ENCODE measurements at regions not wholly inside any gene's neighbourhood (a gene's known extent, or its start where the extent isn't known, plus 50 kb on each side); places are given as distances from the start of the nearest gene placed in this dataset.

GRCh38 chr11:69398529-69399492 lies 82.7 kb upstream of the LINC01488 start:
- H3K4me1 Mint-ChIP-seq, result no peaks in the 10 kb centered on the region
- no peak overlapping the region for H3K27ac Mint-ChIP-seq
- H3K36me3 ChIP-seq (ENCODE audit: control insufficient read depth, insufficient read depth, low read length), result no peaks in the 10 kb centered on the region
- no peaks in the 10 kb centered on the region for H3K9me3 ChIP-seq (ENCODE audit: control insufficient read depth in 2 of 2, low read length in 2 of 2)
- H3K27ac ChIP-seq (ENCODE audit: insufficient read depth, low read length, poor library complexity, severe bottlenecking), result no peak overlapping the region
- ATAC-seq (ENCODE audit: low read depth in 2 of 2) (no peak), DNase-seq (no peak)
- H3K4me1 ChIP-seq (ENCODE audit: control insufficient read depth, insufficient read depth, low read length, poor library complexity, severe bottlenecking), result no peaks in the 10 kb centered on the region
- no peaks in the 10 kb centered on the region for H3K27me3 ChIP-seq (ENCODE audit: control insufficient read depth, insufficient read depth, low read length)
- H3K4me3 ChIP-seq (ENCODE audit: low read depth, low read length), result no peak overlapping the region
- H3K36me3 Mint-ChIP-seq, result no peaks in the 10 kb centered on the region
- no peak overlapping the region for H3K4me3 Mint-ChIP-seq
- H3K27me3 Mint-ChIP-seq, result no peaks in the 10 kb centered on the region
- peaks cover 0 to 9% (median 2%) of the 10 kb centered on the region in 7 donors for H3K9me3 Mint-ChIP-seq

- ATAC-seq (ENCODE audit: low read depth in 2 of 2) (no peak), DNase-seq (no peak)
- Histone ChIP-seq H3K4me3 (ENCODE audit: low read depth, low read length) (no peak overlapping the region), H3K27me3 (ENCODE audit: control insufficient read depth, insufficient read depth, low read length) (no peaks in the 10 kb centered on the region), H3K9me3 (ENCODE audit: control insufficient read depth in 2 of 2, low read length in 2 of 2) (no peaks in the 10 kb centered on the region), H3K36me3 (ENCODE audit: control insufficient read depth, insufficient read depth, low read length) (no peaks in the 10 kb centered on the region), H3K4me1 (ENCODE audit: control insufficient read depth, insufficient read depth, low read length, poor library complexity, severe bottlenecking) (no peaks in the 10 kb centered on the region), H3K27ac (ENCODE audit: insufficient read depth, low read length, poor library complexity, severe bottlenecking) (no peak overlapping the region)
- Mint-ChIP-seq H3K4me3 (no peak overlapping the region), H3K36me3 (no peaks in the 10 kb centered on the region), H3K4me1 (no peaks in the 10 kb centered on the region), H3K27me3 (no peaks in the 10 kb centered on the region), H3K9me3 (peaks cover 0 to 9% (median 2%) of the 10 kb centered on the region in 7 donors), H3K27ac (no peak overlapping the region)
Measured at GRCh38 chr11:69400140-69400539, 81.3 kb upstream of the LINC01488 start.

- Histone ChIP-seq H3K4me1 (ENCODE audit: control insufficient read depth, insufficient read depth, low read length, poor library complexity, severe bottlenecking) (no peaks in the 10 kb centered on the region), H3K36me3 (ENCODE audit: control insufficient read depth, insufficient read depth, low read length) (no peaks in the 10 kb centered on the region), H3K4me3 (ENCODE audit: low read depth, low read length) (no peak overlapping the region), H3K27me3 (ENCODE audit: control insufficient read depth, insufficient read depth, low read length) (no peaks in the 10 kb centered on the region), H3K27ac (ENCODE audit: insufficient read depth, low read length, poor library complexity, severe bottlenecking) (no peak overlapping the region), H3K9me3 (ENCODE audit: control insufficient read depth in 2 of 2, low read length in 2 of 2) (no peaks in the 10 kb centered on the region)
- no peak overlapping the region for H3K27ac Mint-ChIP-seq
- no peaks in the 10 kb centered on the region for H3K4me1 Mint-ChIP-seq
- DNase-seq, result no peak
- no peak for ATAC-seq (ENCODE audit: low read depth in 2 of 2)
- H3K9me3 Mint-ChIP-seq, result peaks cover 0 to 9% (median 2%) of the 10 kb centered on the region in 7 donors
- no peak overlapping the region for H3K4me3 Mint-ChIP-seq
- H3K27me3 Mint-ChIP-seq, result no peaks in the 10 kb centered on the region
- H3K36me3 Mint-ChIP-seq, result no peaks in the 10 kb centered on the region
Measured at GRCh38 chr11:69400771-69401590, 80.5 kb upstream of the LINC01488 start.

GRCh38 chr11:69401715-69402114 lies 79.7 kb upstream of the LINC01488 start:
- Histone ChIP-seq H3K27me3 (ENCODE audit: control insufficient read depth, insufficient read depth, low read length) (no peaks in the 10 kb centered on the region), H3K4me3 (ENCODE audit: low read depth, low read length) (no peak overlapping the region), H3K36me3 (ENCODE audit: control insufficient read depth, insufficient read depth, low read length) (no peaks in the 10 kb centered on the region), H3K27ac (ENCODE audit: insufficient read depth, low read length, poor library complexity, severe bottlenecking) (no peak overlapping the region), H3K9me3 (ENCODE audit: control insufficient read depth in 2 of 2, low read length in 2 of 2) (no peaks in the 10 kb centered on the region), H3K4me1 (ENCODE audit: control insufficient read depth, insufficient read depth, low read length, poor library complexity, severe bottlenecking) (no peaks in the 10 kb centered on the region)
- H3K27ac Mint-ChIP-seq, result peak overlapping the region in 1 of 3 donors; percentile 78
- DNase-seq (no peak), ATAC-seq (ENCODE audit: low read depth in 2 of 2) (no peak)
- H3K27me3 Mint-ChIP-seq, result no peaks in the 10 kb centered on the region
- no peaks in the 10 kb centered on the region for H3K36me3 Mint-ChIP-seq
- no peaks in the 10 kb centered on the region for H3K4me1 Mint-ChIP-seq
- no peak overlapping the region for H3K4me3 Mint-ChIP-seq
- peaks cover 0 to 9% (median 2%) of the 10 kb centered on the region in 7 donors for H3K9me3 Mint-ChIP-seq

- H3K4me3 Mint-ChIP-seq, result no peak overlapping the region
- DNase-seq (no peak), ATAC-seq (ENCODE audit: low read depth in 2 of 2) (no peak)
- no peaks in the 10 kb centered on the region for H3K36me3 Mint-ChIP-seq
- Histone ChIP-seq H3K4me3 (ENCODE audit: low read depth, low read length) (no peak overlapping the region), H3K36me3 (ENCODE audit: control insufficient read depth, insufficient read depth, low read length) (no peaks in the 10 kb centered on the region), H3K4me1 (ENCODE audit: control insufficient read depth, insufficient read depth, low read length, poor library complexity, severe bottlenecking) (no peaks in the 10 kb centered on the region), H3K27me3 (ENCODE audit: control insufficient read depth, insufficient read depth, low read length) (no peaks in the 10 kb centered on the region), H3K27ac (ENCODE audit: insufficient read depth, low read length, poor library complexity, severe bottlenecking) (no peak overlapping the region), H3K9me3 (ENCODE audit: control insufficient read depth in 2 of 2, low read length in 2 of 2) (no peaks in the 10 kb centered on the region)
- H3K27me3 Mint-ChIP-seq, result no peaks in the 10 kb centered on the region
- peaks cover 0 to 9% (median 2%) of the 10 kb centered on the region in 7 donors for H3K9me3 Mint-ChIP-seq
- peak overlapping the region in 1 of 3 donors; percentile 78 for H3K27ac Mint-ChIP-seq
- H3K4me1 Mint-ChIP-seq, result no peaks in the 10 kb centered on the region
Measured at GRCh38 chr11:69402251-69402887, 79.1 kb upstream of the LINC01488 start.

- Histone ChIP-seq H3K27ac (ENCODE audit: insufficient read depth, low read length, poor library complexity, severe bottlenecking) (no peak overlapping the region), H3K4me3 (ENCODE audit: low read depth, low read length) (no peak overlapping the region), H3K4me1 (ENCODE audit: control insufficient read depth, insufficient read depth, low read length, poor library complexity, severe bottlenecking) (no peaks in the 10 kb centered on the region), H3K9me3 (ENCODE audit: control insufficient read depth in 2 of 2, low read length in 2 of 2) (no peaks in the 10 kb centered on the region), H3K27me3 (ENCODE audit: control insufficient read depth, insufficient read depth, low read length) (no peaks in the 10 kb centered on the region), H3K36me3 (ENCODE audit: control insufficient read depth, insufficient read depth, low read length) (no peaks in the 10 kb centered on the region)
- Mint-ChIP-seq H3K36me3 (no peaks in the 10 kb centered on the region), H3K9me3 (peaks cover 0 to 9% (median 2%) of the 10 kb centered on the region in 7 donors), H3K27ac (no peak overlapping the region), H3K4me1 (no peaks in the 10 kb centered on the region), H3K27me3 (no peaks in the 10 kb centered on the region), H3K4me3 (no peak overlapping the region)
- ATAC-seq (ENCODE audit: low read depth in 2 of 2) (no peak), DNase-seq (no peak)
Measured at GRCh38 chr11:69403556-69404215, 77.8 kb upstream of the LINC01488 start.

GRCh38 chr11:69406060-69406459 lies 75.4 kb upstream of the LINC01488 start:
- no peaks in the 10 kb centered on the region for H3K9me3 ChIP-seq (ENCODE audit: control insufficient read depth in 2 of 2, low read length in 2 of 2)
- peaks cover 2% of the 10 kb centered on the region for H3K4me1 ChIP-seq (ENCODE audit: control insufficient read depth, insufficient read depth, low read length, poor library complexity, severe bottlenecking)
- H3K36me3 ChIP-seq (ENCODE audit: control insufficient read depth, insufficient read depth, low read length), result no peaks in the 10 kb centered on the region
- ATAC-seq (ENCODE audit: low read depth in 2 of 2), result no peak
- H3K27ac Mint-ChIP-seq, result no peak overlapping the region
- H3K4me3 Mint-ChIP-seq, result no peak overlapping the region
- peaks cover 0 to 9% (median 2%) of the 10 kb centered on the region in 7 donors for H3K9me3 Mint-ChIP-seq
- no peak overlapping the region for H3K27ac ChIP-seq (ENCODE audit: insufficient read depth, low read length, poor library complexity, severe bottlenecking)
- peaks cover 0 to 12% (median 2%) of the 10 kb centered on the region in 4 donors for H3K4me1 Mint-ChIP-seq
- no peak overlapping the region for H3K4me3 ChIP-seq (ENCODE audit: low read depth, low read length)
- H3K27me3 Mint-ChIP-seq, result peaks cover 4% of the 10 kb centered on the region
- DNase-seq, result no peak
- no peaks in the 10 kb centered on the region for H3K36me3 Mint-ChIP-seq
- no peaks in the 10 kb centered on the region for H3K27me3 ChIP-seq (ENCODE audit: control insufficient read depth, insufficient read depth, low read length)
